ENCODE measurements at regions not wholly inside any gene's neighbourhood (a gene's known extent, or its start where the extent isn't known, plus 50 kb on each side); places are given as distances from the start of the nearest gene placed in this dataset.

DNA sequence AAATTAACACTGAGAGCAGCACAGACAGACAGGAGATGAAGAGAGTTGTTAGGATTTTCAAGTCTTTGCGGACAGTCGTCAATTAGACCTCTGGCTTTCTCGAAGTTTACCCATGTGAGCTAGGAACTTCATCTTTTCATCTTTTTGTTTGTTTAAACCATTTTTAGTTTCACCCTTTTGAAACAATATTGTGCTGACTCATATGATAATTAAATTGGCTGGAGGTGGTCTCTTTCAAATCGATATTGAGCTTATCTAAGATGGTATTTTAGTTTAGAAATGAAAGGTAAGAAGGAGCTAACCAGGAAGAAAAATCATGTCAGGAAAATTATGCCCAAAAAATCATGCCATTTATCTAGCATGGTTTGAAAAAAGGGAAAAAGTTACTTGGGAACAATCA lies 415.8 kb upstream of the SEMA3A start:
- Histone ChIP-seq H2AFZ (ENCODE audit: low read depth, low read length, poor library complexity, severe bottlenecking) (no peak overlapping the region), H3K27me3 (ENCODE audit: insufficient read depth, low read length) (no peaks in the 10 kb centered on the region), H4K20me1 (ENCODE audit: insufficient read depth) (no peaks in the 10 kb centered on the region), H3K27ac (ENCODE audit: low read depth, low read length) (no peak overlapping the region), H3K9ac (ENCODE audit: low read length) (no peak overlapping the region), H3K79me2 (ENCODE audit: insufficient read depth, low read length) (no peaks in the 10 kb centered on the region), H3K4me3 (replicated peaks in 1 of 2; ENCODE audit: low read depth in 1 of 2, low read length in 2 of 2) (no peak overlapping the region), H3K4me2 (ENCODE audit: low read length) (no peak overlapping the region), H3K4me1 (ENCODE audit: control insufficient read depth in 1 of 2, insufficient read depth in 2 of 2, low read length in 2 of 2) (no peaks in the 10 kb centered on the region), H3K9me3 (ENCODE audit: control insufficient read depth in 1 of 2, insufficient read depth in 1 of 2, low read depth in 1 of 2, low read length in 2 of 2) (no peaks in the 10 kb centered on the region), H3K9me2 (ENCODE audit: insufficient read depth) (no peaks in the 10 kb centered on the region), H3K36me3 (ENCODE audit: control insufficient read depth in 1 of 2, insufficient read depth in 2 of 2, low read length in 2 of 2) (no peaks in the 10 kb centered on the region)
- ChIA-PET CTCF (no interaction called here), POLR2A (no interaction called here), RAD21 (ENCODE audit: low non-redundant PET in 1 of 2, low total read pairs in 2 of 2, uncharacterized antibody in 2 of 2, unreplicated experiment in 2 of 2) (no interaction called here)
- BruUV-seq (replicated peaks): no TSS peak
- DNase-seq (ENCODE audit: low read depth, low spot score) (no peak), ATAC-seq (no peak)
- no peak for TF ChIP-seq EZH2 (IDR thresholded peaks at IDR 0.05)
- TF ChIP-seq, protein P1, sequence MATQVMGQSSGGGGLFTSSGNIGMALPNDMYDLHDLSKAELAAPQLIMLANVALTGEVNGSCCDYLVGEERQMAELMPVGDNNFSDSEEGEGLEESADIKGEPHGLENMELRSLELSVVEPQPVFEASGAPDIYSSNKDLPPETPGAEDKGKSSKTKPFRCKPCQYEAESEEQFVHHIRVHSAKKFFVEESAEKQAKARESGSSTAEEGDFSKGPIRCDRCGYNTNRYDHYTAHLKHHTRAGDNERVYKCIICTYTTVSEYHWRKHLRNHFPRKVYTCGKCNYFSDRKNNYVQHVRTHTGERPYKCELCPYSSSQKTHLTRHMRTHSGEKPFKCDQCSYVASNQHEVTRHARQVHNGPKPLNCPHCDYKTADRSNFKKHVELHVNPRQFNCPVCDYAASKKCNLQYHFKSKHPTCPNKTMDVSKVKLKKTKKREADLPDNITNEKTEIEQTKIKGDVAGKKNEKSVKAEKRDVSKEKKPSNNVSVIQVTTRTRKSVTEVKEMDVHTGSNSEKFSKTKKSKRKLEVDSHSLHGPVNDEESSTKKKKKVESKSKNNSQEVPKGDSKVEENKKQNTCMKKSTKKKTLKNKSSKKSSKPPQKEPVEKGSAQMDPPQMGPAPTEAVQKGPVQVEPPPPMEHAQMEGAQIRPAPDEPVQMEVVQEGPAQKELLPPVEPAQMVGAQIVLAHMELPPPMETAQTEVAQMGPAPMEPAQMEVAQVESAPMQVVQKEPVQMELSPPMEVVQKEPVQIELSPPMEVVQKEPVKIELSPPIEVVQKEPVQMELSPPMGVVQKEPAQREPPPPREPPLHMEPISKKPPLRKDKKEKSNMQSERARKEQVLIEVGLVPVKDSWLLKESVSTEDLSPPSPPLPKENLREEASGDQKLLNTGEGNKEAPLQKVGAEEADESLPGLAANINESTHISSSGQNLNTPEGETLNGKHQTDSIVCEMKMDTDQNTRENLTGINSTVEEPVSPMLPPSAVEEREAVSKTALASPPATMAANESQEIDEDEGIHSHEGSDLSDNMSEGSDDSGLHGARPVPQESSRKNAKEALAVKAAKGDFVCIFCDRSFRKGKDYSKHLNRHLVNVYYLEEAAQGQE (IDR thresholded peaks at IDR 0.05; ENCODE audit: low read depth): no peak
- TF ChIP-seq, protein P2, sequence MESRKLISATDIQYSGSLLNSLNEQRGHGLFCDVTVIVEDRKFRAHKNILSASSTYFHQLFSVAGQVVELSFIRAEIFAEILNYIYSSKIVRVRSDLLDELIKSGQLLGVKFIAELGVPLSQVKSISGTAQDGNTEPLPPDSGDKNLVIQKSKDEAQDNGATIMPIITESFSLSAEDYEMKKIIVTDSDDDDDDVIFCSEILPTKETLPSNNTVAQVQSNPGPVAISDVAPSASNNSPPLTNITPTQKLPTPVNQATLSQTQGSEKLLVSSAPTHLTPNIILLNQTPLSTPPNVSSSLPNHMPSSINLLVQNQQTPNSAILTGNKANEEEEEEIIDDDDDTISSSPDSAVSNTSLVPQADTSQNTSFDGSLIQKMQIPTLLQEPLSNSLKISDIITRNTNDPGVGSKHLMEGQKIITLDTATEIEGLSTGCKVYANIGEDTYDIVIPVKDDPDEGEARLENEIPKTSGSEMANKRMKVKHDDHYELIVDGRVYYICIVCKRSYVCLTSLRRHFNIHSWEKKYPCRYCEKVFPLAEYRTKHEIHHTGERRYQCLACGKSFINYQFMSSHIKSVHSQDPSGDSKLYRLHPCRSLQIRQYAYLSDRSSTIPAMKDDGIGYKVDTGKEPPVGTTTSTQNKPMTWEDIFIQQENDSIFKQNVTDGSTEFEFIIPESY (IDR thresholded peaks at IDR 0.05; ENCODE audit: extremely low read depth, insufficient replicate concordance, low read length): no peak
- intact Hi-C loops (cut with micrococcal nuclease): loop anchor here (10.0 kb wide), 1 partner anchor 414 kb away; no protein-coding TSS in a partner anchor

All from HCT116 (cell line).